ENCODE measurements at regions not wholly inside any gene's neighbourhood (a gene's known extent, or its start where the extent isn't known, plus 50 kb on each side); places are given as distances from the start of the nearest gene placed in this dataset.
"Not testable (repeated sequence)": the region's sequence is repeated elsewhere in the genome, so short reads cannot be mapped to it uniquely, and the experiment has no call there.

GRCh38 chr15:95758451-95758850 is 572.0 kb upstream of the NR2F2 start:
- no peak for DNase-seq (ENCODE audit: extremely low read depth in 1 of 2, low read depth in 1 of 2)

- no peak for DNase-seq (ENCODE audit: extremely low read depth in 1 of 2, low read depth in 1 of 2)
Measured at GRCh38 chr15:95758851-95759250, 571.6 kb upstream of the NR2F2 start.

- DNase-seq (ENCODE audit: extremely low read depth in 1 of 2, low read depth in 1 of 2) = no peak
Measured at GRCh38 chr15:95760508-95760907, 570.0 kb upstream of the NR2F2 start.

- DNase-seq (ENCODE audit: extremely low read depth in 1 of 2, low read depth in 1 of 2) = no peak
Measured at GRCh38 chr15:95761501-95762165, 568.9 kb upstream of the NR2F2 start.

- DNase-seq (ENCODE audit: extremely low read depth in 1 of 2, low read depth in 1 of 2) = no peak
Measured at GRCh38 chr15:95763426-95763825, 567.1 kb upstream of the NR2F2 start.

GRCh38 chr15:95765161-95765560 is 565.3 kb upstream of the NR2F2 start:
- DNase-seq (ENCODE audit: extremely low read depth in 1 of 2, low read depth in 1 of 2) = no peak

GRCh38 chr15:95770196-95770595 is 560.3 kb upstream of the NR2F2 start:
- no peak for DNase-seq (ENCODE audit: extremely low read depth in 1 of 2, low read depth in 1 of 2)

- DNase-seq (ENCODE audit: extremely low read depth in 1 of 2, low read depth in 1 of 2) = no peak
Measured at GRCh38 chr15:95772982-95773381, 557.5 kb upstream of the NR2F2 start.

- no peak for DNase-seq (ENCODE audit: extremely low read depth in 1 of 2, low read depth in 1 of 2)
Measured at GRCh38 chr15:95784508-95784907, 546.0 kb upstream of the NR2F2 start.

GRCh38 chr15:95785276-95785675 is 545.2 kb upstream of the NR2F2 start:
- not testable (repeated sequence) for DNase-seq (ENCODE audit: extremely low read depth in 1 of 2, low read depth in 1 of 2)

GRCh38 chr15:95793231-95793630 is 537.3 kb upstream of the NR2F2 start:
- no peak for DNase-seq (ENCODE audit: extremely low read depth in 1 of 2, low read depth in 1 of 2)

- DNase-seq (ENCODE audit: extremely low read depth in 1 of 2, low read depth in 1 of 2) = no peak
Measured at GRCh38 chr15:95795386-95795785, 535.1 kb upstream of the NR2F2 start.

GRCh38 chr15:95799286-95800200 is 531.0 kb upstream of the NR2F2 start:
- DNase-seq (ENCODE audit: extremely low read depth in 1 of 2, low read depth in 1 of 2) = no peak

- no peak for DNase-seq (ENCODE audit: extremely low read depth in 1 of 2, low read depth in 1 of 2)
Measured at GRCh38 chr15:95804484-95804883, 526.0 kb upstream of the NR2F2 start.

- DNase-seq (ENCODE audit: extremely low read depth in 1 of 2, low read depth in 1 of 2) = no peak
Measured at GRCh38 chr15:95812491-95812890, 518.0 kb upstream of the NR2F2 start.

- DNase-seq (ENCODE audit: extremely low read depth in 1 of 2, low read depth in 1 of 2) = no peak
Measured at GRCh38 chr15:95814908-95815307, 515.6 kb upstream of the NR2F2 start.

GRCh38 chr15:95816591-95816990 is 513.9 kb upstream of the NR2F2 start:
- no peak for DNase-seq (ENCODE audit: extremely low read depth in 1 of 2, low read depth in 1 of 2)

GRCh38 chr15:95822961-95823360 is 507.5 kb upstream of the NR2F2 start:
- DNase-seq (ENCODE audit: extremely low read depth in 1 of 2, low read depth in 1 of 2) = no peak

- no peak for DNase-seq (ENCODE audit: extremely low read depth in 1 of 2, low read depth in 1 of 2)
Measured at GRCh38 chr15:95825208-95825607, 505.3 kb upstream of the NR2F2 start.

- DNase-seq (ENCODE audit: extremely low read depth in 1 of 2, low read depth in 1 of 2) = no peak
Measured at GRCh38 chr15:95825671-95826411, 504.7 kb upstream of the NR2F2 start.

GRCh38 chr15:95826412-95827195 is 503.9 kb upstream of the NR2F2 start:
- DNase-seq (ENCODE audit: extremely low read depth in 1 of 2, low read depth in 1 of 2) = no peak
